A673 (cell line): ENCODE measurements at regions not wholly inside any gene's neighbourhood (a gene's known extent, or its start where the extent isn't known, plus 50 kb on each side); places are given as distances from the start of the nearest gene placed in this dataset.

Source experiments
- BruUV-seq: library from RNA; stranded (reverse); fragments of 400-500 nt; replicated peaks from 2 replicates; lab custom pipeline; 2021; lab: Mats Ljungman, UMichigan
- CTCF ChIA-PET: fragments of 300-600 bp; sonication (Branson Sonifier 250); formaldehyde crosslinking; loops from one replicate; lab custom pipeline; 2022; ENCODE audit warnings: antibody characterized with exemption; lab: Charles Lee
- POLR2A ChIA-PET: fragments of 300-600 bp; sonication (Branson Sonifier 250); formaldehyde crosslinking; loops from one replicate; lab custom pipeline; 2022; ENCODE audit warnings: antibody characterized with exemption; ENCODE audit not compliant: low non-redundant PET; lab: Charles Lee
- DNase-seq: peaks from one replicate; pipeline ENCODE4 v3.0.0-alpha.2; 2015; ENCODE audit warnings: low spot score
- H3K27ac ChIP-seq: fragments of 200-600 bp; sonication (generic); 2 replicates; pipeline ENCODE4 v1.5.1; 2016; ENCODE audit warnings: mixed run types, low read depth, mild to moderate bottlenecking, mixed read lengths, antibody characterized with exemption, low read length; ENCODE audit not compliant: poor library complexity, severe bottlenecking
- H3K27me3 ChIP-seq: fragments of 200-600 bp; sonication (generic); replicated peaks from 2 replicates; pipeline ENCODE4 v1.6.1; 2017; ENCODE audit warnings: mixed run types, low read depth, mild to moderate bottlenecking, mixed read lengths, antibody characterized with exemption, low read length; ENCODE audit not compliant: insufficient read depth, poor library complexity
- H3K36me3 ChIP-seq: fragments of 200-600 bp; sonication (generic); 2 replicates; pipeline ENCODE4 v1.6.1; 2016; ENCODE audit warnings: mixed run types, mild to moderate bottlenecking, mixed read lengths, antibody characterized with exemption, low read length; ENCODE audit not compliant: insufficient read depth, poor library complexity, severe bottlenecking
- H3K4me1 ChIP-seq: fragments of 200-600 bp; sonication (generic); 2 replicates; pipeline ENCODE4 v1.6.1; 2017; ENCODE audit warnings: mixed run types, mild to moderate bottlenecking, mixed read lengths, antibody characterized with exemption, low read length; ENCODE audit not compliant: insufficient read depth, poor library complexity, severe bottlenecking
- H3K4me3 ChIP-seq: fragments of 200-600 bp; sonication (generic); 2 replicates; pipeline ENCODE4 v1.5.1; 2016; ENCODE audit warnings: low read depth, mixed run types, mild to moderate bottlenecking, mixed read lengths, low read length; ENCODE audit not compliant: poor library complexity, severe bottlenecking
- H3K9me3 ChIP-seq: fragments of 200-600 bp; sonication (generic); 2 replicates; pipeline ENCODE4 v1.6.1; 2016; ENCODE audit warnings: mixed run types, low read depth, mild to moderate bottlenecking, mixed read lengths, antibody characterized with exemption, low read length; ENCODE audit not compliant: poor library complexity, severe bottlenecking
- EZH2 ChIP-seq: fragments of 200-600 bp; sonication (generic); IDR thresholded peaks from 2 replicates; pipeline ENCODE4 v1.6.1; 2017; ENCODE audit warnings: borderline replicate concordance, low read depth, mild to moderate bottlenecking, mixed read lengths, antibody characterized with exemption, low read length; ENCODE audit not compliant: poor library complexity, severe bottlenecking
- intact Hi-C: fragments of 100-400 bp; cut with micrococcal nuclease; formaldehyde crosslinking; loops from one replicate; pipeline ENCODE4 v1.10.0; 2022; ENCODE audit not compliant: unreplicated experiment
- TF ChIP-seq, protein P1 (sequence below): fragments of 300-800, 200-600 bp; sonication (generic); conservative IDR thresholded peaks from 2 replicates; pipeline ENCODE4 v1.5.1; 2017; ENCODE audit warnings: low read depth, mild to moderate bottlenecking, antibody characterized with exemption, low read length, moderate library complexity, mixed read lengths

DNA sequence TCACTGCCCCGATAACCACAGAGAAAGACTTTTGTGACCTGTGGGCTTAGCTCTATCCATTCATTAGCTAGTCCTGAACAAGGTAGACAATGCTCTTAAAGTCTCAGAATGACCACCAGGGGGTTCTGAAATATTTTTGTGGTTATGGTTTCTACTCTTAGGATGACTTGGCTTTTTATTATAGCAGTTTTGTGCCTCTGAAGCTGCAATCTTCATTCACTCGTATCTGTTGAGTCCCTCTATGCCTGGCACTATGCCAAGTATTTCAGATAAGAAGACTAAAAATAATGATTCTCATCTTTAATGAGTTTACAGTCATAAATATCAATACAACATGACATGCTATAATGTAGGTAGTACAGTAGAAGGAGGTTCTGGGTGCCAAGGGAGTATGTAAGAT, 130.8 kb upstream of the TRHDE start:
- no peak overlapping the region for H3K4me3 ChIP-seq
- CTCF ChIA-PET: interaction anchor here (1.1 kb wide), 1 partner anchor 63 kb away, joined by 3 read pairs; no protein-coding TSS in a partner anchor
- no peaks in the 10 kb centered on the region for H3K27me3 ChIP-seq
- DNase-seq: peak; percentile 57
- intact Hi-C loops: no loop called here
- TF ChIP-seq EZH2: no peak
- TF ChIP-seq, protein P1, sequence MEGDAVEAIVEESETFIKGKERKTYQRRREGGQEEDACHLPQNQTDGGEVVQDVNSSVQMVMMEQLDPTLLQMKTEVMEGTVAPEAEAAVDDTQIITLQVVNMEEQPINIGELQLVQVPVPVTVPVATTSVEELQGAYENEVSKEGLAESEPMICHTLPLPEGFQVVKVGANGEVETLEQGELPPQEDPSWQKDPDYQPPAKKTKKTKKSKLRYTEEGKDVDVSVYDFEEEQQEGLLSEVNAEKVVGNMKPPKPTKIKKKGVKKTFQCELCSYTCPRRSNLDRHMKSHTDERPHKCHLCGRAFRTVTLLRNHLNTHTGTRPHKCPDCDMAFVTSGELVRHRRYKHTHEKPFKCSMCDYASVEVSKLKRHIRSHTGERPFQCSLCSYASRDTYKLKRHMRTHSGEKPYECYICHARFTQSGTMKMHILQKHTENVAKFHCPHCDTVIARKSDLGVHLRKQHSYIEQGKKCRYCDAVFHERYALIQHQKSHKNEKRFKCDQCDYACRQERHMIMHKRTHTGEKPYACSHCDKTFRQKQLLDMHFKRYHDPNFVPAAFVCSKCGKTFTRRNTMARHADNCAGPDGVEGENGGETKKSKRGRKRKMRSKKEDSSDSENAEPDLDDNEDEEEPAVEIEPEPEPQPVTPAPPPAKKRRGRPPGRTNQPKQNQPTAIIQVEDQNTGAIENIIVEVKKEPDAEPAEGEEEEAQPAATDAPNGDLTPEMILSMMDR: peak; percentile 53
- no peaks in the 10 kb centered on the region for H3K36me3 ChIP-seq
- H3K4me1 ChIP-seq: no peaks in the 10 kb centered on the region
- POLR2A ChIA-PET: interaction anchor here (0.7 kb wide), 1 partner anchor 1808 kb away, joined by 3 read pairs; no protein-coding TSS in a partner anchor
- no TSS peak for BruUV-seq
- H3K9me3 ChIP-seq: no peaks in the 10 kb centered on the region
- no peak overlapping the region for H3K27ac ChIP-seq

DNA sequence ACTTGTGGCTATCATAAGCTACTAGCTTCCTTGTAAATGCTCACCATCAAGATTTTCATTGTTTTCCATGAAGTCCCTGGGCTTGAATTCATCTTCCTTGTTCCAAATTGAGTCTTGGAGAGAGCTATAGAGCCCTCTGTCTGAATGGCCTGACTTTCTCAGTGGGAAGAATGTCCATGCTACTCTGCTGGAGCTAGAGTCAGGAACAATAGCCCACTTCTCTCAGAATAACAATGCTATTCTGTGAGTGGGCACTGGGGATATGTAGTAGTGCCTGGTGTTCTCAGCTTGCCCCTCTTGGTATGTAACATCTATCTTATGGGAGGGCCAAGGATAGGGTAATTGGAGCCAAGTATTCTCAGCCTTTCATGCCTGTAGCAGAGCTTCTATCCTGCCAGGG, 127.6 kb upstream of the TRHDE start:
- POLR2A ChIA-PET: no interaction called here

DNA sequence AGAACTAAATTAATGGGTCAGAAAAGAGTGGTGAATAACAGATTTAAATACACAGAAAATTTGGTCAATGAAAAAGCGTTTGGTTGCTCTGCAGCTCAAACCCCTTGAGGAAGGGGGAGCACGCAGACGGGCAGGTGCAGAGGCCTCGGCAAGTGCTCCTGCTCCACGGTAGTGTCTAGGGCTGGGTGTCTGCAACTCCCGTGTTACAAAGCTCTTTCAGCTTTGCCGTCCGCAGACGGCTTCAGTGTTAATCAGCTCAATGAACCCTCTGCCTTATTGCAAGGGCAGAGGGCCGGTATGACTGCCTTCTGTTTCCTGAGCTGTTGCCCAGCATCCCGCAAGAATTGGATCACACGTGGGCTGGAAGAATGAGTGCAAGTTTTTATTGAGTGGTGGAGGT, 125.7 kb upstream of the TRHDE start:
- Histone ChIP-seq H3K4me3 (no peak overlapping the region), H3K27me3 (no peaks in the 10 kb centered on the region), H3K9me3 (no peaks in the 10 kb centered on the region), H3K4me1 (no peaks in the 10 kb centered on the region), H3K27ac (no peak overlapping the region), H3K36me3 (no peaks in the 10 kb centered on the region)
- CTCF ChIA-PET: no interaction called here
- intact Hi-C loops: no loop called here
- DNase-seq: no peak
- BruUV-seq: no TSS peak
- POLR2A ChIA-PET: no interaction called here
- no peak for TF ChIP-seq EZH2
- TF ChIP-seq, protein P1: no peak

More for the DNA sequence above, 127.6 kb upstream of the TRHDE start:
- TF ChIP-seq, protein P1: no peak
- no peak for TF ChIP-seq EZH2
- Histone ChIP-seq H3K27me3 (no peaks in the 10 kb centered on the region), H3K9me3 (no peaks in the 10 kb centered on the region), H3K27ac (no peak overlapping the region), H3K4me3 (no peak overlapping the region), H3K36me3 (no peaks in the 10 kb centered on the region), H3K4me1 (no peaks in the 10 kb centered on the region)
- no TSS peak for BruUV-seq
- intact Hi-C loops: no loop called here
- no peak for DNase-seq
- CTCF ChIA-PET: no interaction called here
